Testis (tissue), 2 donors: ENCODE measurements at regions not wholly inside any gene's neighbourhood (a gene's known extent, or its start where the extent isn't known, plus 50 kb on each side); places are given as distances from the start of the nearest gene placed in this dataset.

Source experiments
- POLR2A ChIP-seq: fragments of 450-650 bp; IDR thresholded peaks from one replicate; pipeline ENCODE4 v1.6.1; 2017; ENCODE audit warnings: antibody characterized with exemption, mild to moderate bottlenecking, moderate library complexity
- TF ChIP-seq, protein P1 (sequence below), 3 experiments: fragments of 450-650 bp in 2 of 3; fragments of 200-600 bp in 1 of 3; sonication (generic) in 1 of 3; IDR thresholded peaks; one replicate each; pipeline ENCODE4 v1.5.1; 2016 to 2019; ENCODE audit warnings: antibody characterized with exemption in 3 of 3, mild to moderate bottlenecking in 2 of 3, moderate library complexity in 1 of 3

DNA sequence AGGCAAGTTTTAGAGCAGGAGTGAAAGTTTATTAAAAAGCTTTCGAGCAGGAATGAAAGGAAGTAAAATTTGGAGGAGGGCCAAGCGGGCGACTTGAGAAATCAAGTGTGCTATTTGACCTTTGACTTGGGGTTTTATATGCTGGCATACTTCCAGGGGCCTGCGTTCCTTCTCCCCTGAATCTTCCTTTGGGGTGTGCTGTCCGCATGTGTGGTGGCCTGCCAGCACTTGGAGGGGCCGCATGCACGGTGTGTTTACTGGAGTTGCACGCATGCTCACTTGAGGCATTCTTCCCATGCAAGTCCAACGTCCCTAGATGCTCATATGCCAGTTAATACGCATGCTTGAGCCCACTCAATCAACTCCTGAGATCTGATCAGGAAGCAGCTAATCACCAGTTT lies 78.3 kb upstream of the MAP4K4 start:
- TF ChIP-seq, protein P1, sequence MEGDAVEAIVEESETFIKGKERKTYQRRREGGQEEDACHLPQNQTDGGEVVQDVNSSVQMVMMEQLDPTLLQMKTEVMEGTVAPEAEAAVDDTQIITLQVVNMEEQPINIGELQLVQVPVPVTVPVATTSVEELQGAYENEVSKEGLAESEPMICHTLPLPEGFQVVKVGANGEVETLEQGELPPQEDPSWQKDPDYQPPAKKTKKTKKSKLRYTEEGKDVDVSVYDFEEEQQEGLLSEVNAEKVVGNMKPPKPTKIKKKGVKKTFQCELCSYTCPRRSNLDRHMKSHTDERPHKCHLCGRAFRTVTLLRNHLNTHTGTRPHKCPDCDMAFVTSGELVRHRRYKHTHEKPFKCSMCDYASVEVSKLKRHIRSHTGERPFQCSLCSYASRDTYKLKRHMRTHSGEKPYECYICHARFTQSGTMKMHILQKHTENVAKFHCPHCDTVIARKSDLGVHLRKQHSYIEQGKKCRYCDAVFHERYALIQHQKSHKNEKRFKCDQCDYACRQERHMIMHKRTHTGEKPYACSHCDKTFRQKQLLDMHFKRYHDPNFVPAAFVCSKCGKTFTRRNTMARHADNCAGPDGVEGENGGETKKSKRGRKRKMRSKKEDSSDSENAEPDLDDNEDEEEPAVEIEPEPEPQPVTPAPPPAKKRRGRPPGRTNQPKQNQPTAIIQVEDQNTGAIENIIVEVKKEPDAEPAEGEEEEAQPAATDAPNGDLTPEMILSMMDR (IDR thresholded peaks at IDR 0.05), result no peak
- TF ChIP-seq POLR2A, result no peak
